ENCODE measurements at regions not wholly inside any gene's neighbourhood (a gene's known extent, or its start where the extent isn't known, plus 50 kb on each side); places are given as distances from the start of the nearest gene placed in this dataset.

- Histone ChIP-seq H3K9me1 (ENCODE audit: control insufficient read depth, extremely low read depth, insufficient read depth, low read length) (no peaks in the 10 kb centered on the region), H4K20me1 (ENCODE audit: control insufficient read depth, extremely low read depth, insufficient read depth, low read length) (no peaks in the 10 kb centered on the region), H3K27me3 (ENCODE audit: control insufficient read depth, extremely low read depth, insufficient read depth, low read length) (no peaks in the 10 kb centered on the region), H3K36me3 (ENCODE audit: control insufficient read depth in 2 of 2, extremely low read depth in 1 of 2, insufficient read depth in 2 of 2, low read length in 2 of 2) (no peaks in the 10 kb centered on the region), H3K4me3 (ENCODE audit: control insufficient read depth in 2 of 3, extremely low read depth in 1 of 3, insufficient read depth in 2 of 3, low read depth in 1 of 3, low read length in 3 of 3) (no peak overlapping the region), H3K9me3 (ENCODE audit: control insufficient read depth, low read depth, low read length) (no peaks in the 10 kb centered on the region), H3K79me2 (ENCODE audit: control insufficient read depth, insufficient read depth, low read length) (no peaks in the 10 kb centered on the region), H3K4me1 (ENCODE audit: control insufficient read depth, extremely low read depth, insufficient read depth, low read length) (no peaks in the 10 kb centered on the region), H3K27ac (ENCODE audit: control insufficient read depth, insufficient read depth, low read length) (no peak overlapping the region), H3K4me2 (ENCODE audit: control insufficient read depth, extremely low read depth, insufficient read depth, low read depth, low read length) (no peak overlapping the region), H2AFZ (ENCODE audit: control insufficient read depth, low read length) (no peak overlapping the region), H3K9ac (ENCODE audit: control insufficient read depth, extremely low read depth, insufficient read depth, low read length) (no peak overlapping the region)
- dilution Hi-C loops (cut with MboI; ENCODE audit: extremely low pct_ligation_motif_present, low sequenced_read_pairs) = no loop called here
- DNase-seq (ENCODE audit: low read depth, low spot score) (no peak), FAIRE-seq (no peak)
- no peak for TF ChIP-seq CTCF (optimal IDR thresholded peaks at IDR 0.05 in 1 of 3, IDR thresholded peaks at IDR 0.05 in 1 of 3, conservative IDR thresholded peaks at IDR 0.05 in 1 of 3; ENCODE audit: extremely low read depth in 1 of 3, insufficient read depth in 2 of 3, low read length in 3 of 3)
- no peak for TF ChIP-seq EZH2 (IDR thresholded peaks at IDR 0.05; ENCODE audit: low read length)
Observed at GRCh38 chr14:28143316-28143715, 623.3 kb upstream of the FOXG1 start.

- no peaks in the 10 kb centered on the region for H3K79me2 ChIP-seq (ENCODE audit: control insufficient read depth, insufficient read depth, low read length)
- TF ChIP-seq EZH2 (IDR thresholded peaks at IDR 0.05; ENCODE audit: low read length) = no peak
- no peak for TF ChIP-seq CTCF (optimal IDR thresholded peaks at IDR 0.05 in 1 of 3, IDR thresholded peaks at IDR 0.05 in 1 of 3, conservative IDR thresholded peaks at IDR 0.05 in 1 of 3; ENCODE audit: extremely low read depth in 1 of 3, insufficient read depth in 2 of 3, low read length in 3 of 3)
- no peak overlapping the region for H3K27ac ChIP-seq (ENCODE audit: control insufficient read depth, insufficient read depth, low read length)
Observed at GRCh38 chr14:28151926-28152325, 614.7 kb upstream of the FOXG1 start.

More at GRCh38 chr14:28151926-28152325, 614.7 kb upstream of the FOXG1 start:
- Histone ChIP-seq H4K20me1 (ENCODE audit: control insufficient read depth, extremely low read depth, insufficient read depth, low read length) (no peaks in the 10 kb centered on the region), H3K9me1 (ENCODE audit: control insufficient read depth, extremely low read depth, insufficient read depth, low read length) (no peaks in the 10 kb centered on the region), H3K27me3 (ENCODE audit: control insufficient read depth, extremely low read depth, insufficient read depth, low read length) (no peaks in the 10 kb centered on the region), H3K36me3 (ENCODE audit: control insufficient read depth in 2 of 2, extremely low read depth in 1 of 2, insufficient read depth in 2 of 2, low read length in 2 of 2) (no peaks in the 10 kb centered on the region), H3K9me3 (ENCODE audit: control insufficient read depth, low read depth, low read length) (no peaks in the 10 kb centered on the region), H3K4me1 (ENCODE audit: control insufficient read depth, extremely low read depth, insufficient read depth, low read length) (no peaks in the 10 kb centered on the region), H3K4me3 (ENCODE audit: control insufficient read depth in 2 of 3, extremely low read depth in 1 of 3, insufficient read depth in 2 of 3, low read depth in 1 of 3, low read length in 3 of 3) (no peak overlapping the region), H2AFZ (ENCODE audit: control insufficient read depth, low read length) (no peak overlapping the region), H3K9ac (ENCODE audit: control insufficient read depth, extremely low read depth, insufficient read depth, low read length) (no peak overlapping the region), H3K4me2 (ENCODE audit: control insufficient read depth, extremely low read depth, insufficient read depth, low read depth, low read length) (no peak overlapping the region)
- DNase-seq (ENCODE audit: low read depth, low spot score) (no peak), FAIRE-seq (no peak)
- dilution Hi-C loops (cut with MboI; ENCODE audit: extremely low pct_ligation_motif_present, low sequenced_read_pairs) = no loop called here

All from keratinocyte (primary cell).